Neural cell (in vitro differentiated cells): ENCODE measurements at regions not wholly inside any gene's neighbourhood (a gene's known extent, or its start where the extent isn't known, plus 50 kb on each side); places are given as distances from the start of the nearest gene placed in this dataset.

ENCODE experiments used
- MXI1 ChIP-seq: fragments of 450-650 bp; conservative IDR thresholded peaks from 2 replicates; pipeline ENCODE4 v1.6.1; 2014; ENCODE audit warnings: antibody characterized with exemption, mild to moderate bottlenecking; ENCODE audit not compliant: poor library complexity, severe bottlenecking
- POLR2AphosphoS5 ChIP-seq: IDR thresholded peaks from 2 replicates; pipeline ENCODE4 v1.6.1; 2012
- TF ChIP-seq, protein P1 (sequence below): fragments of 450-650 bp; IDR thresholded peaks from 2 replicates; pipeline ENCODE4 v1.5.1; 2014; ENCODE audit warnings: antibody characterized with exemption, mild to moderate bottlenecking, moderate library complexity; ENCODE audit not compliant: poor library complexity, severe bottlenecking

DNA sequence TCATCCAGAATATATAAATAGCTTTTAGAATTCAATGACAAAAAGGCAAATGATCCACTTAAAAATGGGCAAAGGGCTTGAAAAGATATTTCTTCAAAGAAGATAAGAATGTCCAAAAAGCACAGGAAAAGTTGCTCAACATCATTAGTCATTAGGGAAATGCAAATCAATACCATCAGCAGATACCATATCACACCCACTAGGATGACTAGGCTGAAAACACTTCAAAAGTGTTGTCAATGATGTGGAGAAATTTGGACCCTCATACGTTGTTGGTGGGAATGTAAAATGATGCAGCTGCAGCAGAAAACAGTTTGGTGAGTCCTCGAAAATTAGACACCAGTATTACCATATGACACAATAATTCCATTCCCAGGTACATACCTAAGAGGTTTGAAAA lies 303.6 kb upstream of the SLC35B3 start:
- TF ChIP-seq, protein P1, sequence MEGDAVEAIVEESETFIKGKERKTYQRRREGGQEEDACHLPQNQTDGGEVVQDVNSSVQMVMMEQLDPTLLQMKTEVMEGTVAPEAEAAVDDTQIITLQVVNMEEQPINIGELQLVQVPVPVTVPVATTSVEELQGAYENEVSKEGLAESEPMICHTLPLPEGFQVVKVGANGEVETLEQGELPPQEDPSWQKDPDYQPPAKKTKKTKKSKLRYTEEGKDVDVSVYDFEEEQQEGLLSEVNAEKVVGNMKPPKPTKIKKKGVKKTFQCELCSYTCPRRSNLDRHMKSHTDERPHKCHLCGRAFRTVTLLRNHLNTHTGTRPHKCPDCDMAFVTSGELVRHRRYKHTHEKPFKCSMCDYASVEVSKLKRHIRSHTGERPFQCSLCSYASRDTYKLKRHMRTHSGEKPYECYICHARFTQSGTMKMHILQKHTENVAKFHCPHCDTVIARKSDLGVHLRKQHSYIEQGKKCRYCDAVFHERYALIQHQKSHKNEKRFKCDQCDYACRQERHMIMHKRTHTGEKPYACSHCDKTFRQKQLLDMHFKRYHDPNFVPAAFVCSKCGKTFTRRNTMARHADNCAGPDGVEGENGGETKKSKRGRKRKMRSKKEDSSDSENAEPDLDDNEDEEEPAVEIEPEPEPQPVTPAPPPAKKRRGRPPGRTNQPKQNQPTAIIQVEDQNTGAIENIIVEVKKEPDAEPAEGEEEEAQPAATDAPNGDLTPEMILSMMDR: no peak
- TF ChIP-seq POLR2AphosphoS5 (no peak), MXI1 (no peak)
